ENCODE measurements at regions not wholly inside any gene's neighbourhood (a gene's known extent, or its start where the extent isn't known, plus 50 kb on each side); places are given as distances from the start of the nearest gene placed in this dataset.

DNA sequence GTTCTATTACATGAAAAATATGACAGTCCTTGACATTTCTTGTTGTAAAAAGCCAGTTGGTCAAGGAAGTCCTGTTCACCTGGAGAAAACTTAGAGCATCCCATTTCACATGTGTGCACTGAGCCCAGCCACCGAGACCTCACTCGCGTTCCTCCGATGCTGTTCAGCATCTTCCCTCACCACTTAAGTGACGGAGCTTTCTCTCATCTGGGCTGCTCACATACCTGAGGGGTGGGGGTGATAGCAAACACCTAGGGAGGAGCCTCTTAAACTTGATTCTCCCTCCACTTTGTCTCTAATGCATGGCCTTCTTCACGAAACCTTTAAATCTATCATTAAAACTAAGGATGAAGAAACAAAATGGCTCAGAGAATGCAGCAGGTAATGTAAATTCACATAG lies 950.2 kb downstream of the GATA3 start:
- H3K9me3 ChIP-seq: no peaks in the 10 kb centered on the region
- no peaks in the 10 kb centered on the region for H3K27me3 ChIP-seq (replicated peaks; ENCODE audit: insufficient read depth)
- intact Hi-C loops (cut with DNase I): no loop called here
- H3K4me1 ChIP-seq (replicated peaks): no peaks in the 10 kb centered on the region
- 90% methylated on average over 6 of the region's 6 CpGs for WGBS
- no peaks in the 10 kb centered on the region for H3K36me3 ChIP-seq
- H3K4me3 ChIP-seq: no peak overlapping the region
- H3K27ac ChIP-seq: no peak overlapping the region
- no peak for DNase-seq (ENCODE audit: low spot score)
- TF ChIP-seq POLR2A (IDR thresholded peaks at IDR 0.05): no peak
- TF ChIP-seq, protein P1, sequence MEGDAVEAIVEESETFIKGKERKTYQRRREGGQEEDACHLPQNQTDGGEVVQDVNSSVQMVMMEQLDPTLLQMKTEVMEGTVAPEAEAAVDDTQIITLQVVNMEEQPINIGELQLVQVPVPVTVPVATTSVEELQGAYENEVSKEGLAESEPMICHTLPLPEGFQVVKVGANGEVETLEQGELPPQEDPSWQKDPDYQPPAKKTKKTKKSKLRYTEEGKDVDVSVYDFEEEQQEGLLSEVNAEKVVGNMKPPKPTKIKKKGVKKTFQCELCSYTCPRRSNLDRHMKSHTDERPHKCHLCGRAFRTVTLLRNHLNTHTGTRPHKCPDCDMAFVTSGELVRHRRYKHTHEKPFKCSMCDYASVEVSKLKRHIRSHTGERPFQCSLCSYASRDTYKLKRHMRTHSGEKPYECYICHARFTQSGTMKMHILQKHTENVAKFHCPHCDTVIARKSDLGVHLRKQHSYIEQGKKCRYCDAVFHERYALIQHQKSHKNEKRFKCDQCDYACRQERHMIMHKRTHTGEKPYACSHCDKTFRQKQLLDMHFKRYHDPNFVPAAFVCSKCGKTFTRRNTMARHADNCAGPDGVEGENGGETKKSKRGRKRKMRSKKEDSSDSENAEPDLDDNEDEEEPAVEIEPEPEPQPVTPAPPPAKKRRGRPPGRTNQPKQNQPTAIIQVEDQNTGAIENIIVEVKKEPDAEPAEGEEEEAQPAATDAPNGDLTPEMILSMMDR (IDR thresholded peaks at IDR 0.05): no peak
- TF ChIP-seq POLR2AphosphoS5 (IDR thresholded peaks at IDR 0.05): no peak

DNA sequence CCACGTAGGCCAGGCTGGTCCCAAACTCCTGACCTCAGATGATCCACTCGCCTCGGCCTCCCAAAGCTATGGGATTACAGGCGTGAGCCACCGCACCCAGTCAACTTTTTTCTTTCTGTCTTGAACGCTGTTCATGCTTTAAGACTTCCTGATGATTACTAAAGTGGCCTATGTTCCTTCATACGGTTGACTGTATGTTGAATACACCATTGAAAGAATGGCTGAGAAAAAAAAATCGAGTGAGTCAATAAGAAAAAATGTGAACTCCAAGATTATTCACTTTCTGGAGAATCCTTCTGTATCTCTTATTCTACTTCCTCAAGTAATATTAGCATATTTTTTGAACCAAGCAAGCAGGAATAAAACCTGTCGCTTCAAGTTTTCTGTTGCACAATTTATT lies 955.0 kb downstream of the GATA3 start:
- no peaks in the 10 kb centered on the region for H3K9me3 ChIP-seq
- WGBS: 93% methylated on average over 9 of the region's 9 CpGs
- no peaks in the 10 kb centered on the region for H3K27me3 ChIP-seq (replicated peaks; ENCODE audit: insufficient read depth)
- intact Hi-C loops (cut with DNase I): no loop called here
- TF ChIP-seq, protein P1 (IDR thresholded peaks at IDR 0.05): no peak
- TF ChIP-seq POLR2A (IDR thresholded peaks at IDR 0.05) (no peak), POLR2AphosphoS5 (IDR thresholded peaks at IDR 0.05) (no peak)
- DNase-seq (ENCODE audit: low spot score): no peak
- H3K36me3 ChIP-seq: no peaks in the 10 kb centered on the region
- no peaks in the 10 kb centered on the region for H3K4me1 ChIP-seq (replicated peaks)
- H3K4me3 ChIP-seq: no peak overlapping the region
- H3K27ac ChIP-seq: no peak overlapping the region

DNA sequence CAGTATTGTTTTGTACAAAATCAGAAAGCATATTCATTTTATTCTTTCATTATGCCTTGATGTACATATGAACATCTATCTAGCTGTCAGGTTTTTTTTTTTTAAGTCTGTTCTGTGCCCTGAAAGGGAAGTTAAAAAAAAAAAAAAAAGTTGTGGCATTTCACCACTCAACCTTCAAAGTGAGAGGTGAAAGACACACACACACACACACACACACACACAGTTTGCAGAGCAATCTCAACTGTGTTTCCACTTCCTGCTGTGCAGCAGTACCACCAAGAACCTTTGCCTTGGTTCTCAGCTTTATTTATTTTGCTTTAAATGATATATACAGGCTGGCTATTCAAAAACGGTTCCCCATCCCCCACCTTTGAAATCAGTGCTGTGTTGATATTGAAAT lies 955.6 kb downstream of the GATA3 start:
- Histone ChIP-seq H3K36me3 (no peaks in the 10 kb centered on the region), H3K27ac (no peak overlapping the region), H3K9me3 (no peaks in the 10 kb centered on the region), H3K4me1 (replicated peaks) (no peaks in the 10 kb centered on the region), H3K27me3 (replicated peaks; ENCODE audit: insufficient read depth) (no peaks in the 10 kb centered on the region), H3K4me3 (no peak overlapping the region)
- intact Hi-C loops (cut with DNase I): no loop called here
- 37% methylated on average over 1 of the region's 1 CpG for WGBS
- TF ChIP-seq POLR2A (IDR thresholded peaks at IDR 0.05) (no peak), POLR2AphosphoS5 (IDR thresholded peaks at IDR 0.05) (no peak)
- TF ChIP-seq, protein P1 (IDR thresholded peaks at IDR 0.05): no peak
- no peak for DNase-seq (ENCODE audit: low spot score)

DNA sequence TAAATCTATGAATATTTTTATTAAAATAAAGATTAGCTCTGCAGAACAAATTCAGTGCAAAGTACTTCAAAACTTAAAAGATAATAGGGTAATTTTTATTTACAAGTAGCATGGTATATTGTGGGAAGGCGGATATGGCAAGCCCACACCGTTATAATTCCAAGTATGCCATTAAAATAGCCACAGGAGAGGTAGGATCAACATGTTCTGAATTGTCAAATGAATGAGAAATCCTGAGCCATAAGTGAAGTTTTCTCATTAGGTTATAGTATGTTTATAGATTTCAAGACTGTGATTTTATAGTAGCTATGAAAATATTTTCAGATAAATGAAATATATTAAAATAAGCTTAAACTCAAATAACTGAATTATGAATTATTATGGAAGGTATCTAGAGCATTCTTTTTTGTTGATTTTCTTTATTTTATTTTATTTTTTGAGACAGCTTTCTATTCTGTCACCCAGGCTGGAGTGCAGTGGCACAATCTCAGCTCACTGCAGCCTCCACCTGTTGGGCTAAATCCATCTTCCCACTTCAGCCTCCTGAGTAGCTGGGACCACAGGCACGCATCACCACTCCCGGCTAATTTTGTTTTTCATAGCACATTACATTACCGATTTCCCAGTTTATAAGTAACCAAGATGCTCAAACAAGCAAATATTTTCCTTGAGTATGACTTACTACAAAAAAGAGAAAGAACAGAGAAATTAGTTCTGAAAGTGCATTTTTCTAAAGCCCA lies 956.6 kb downstream of the GATA3 start:
- WGBS: 73% methylated on average over 5 of the region's 5 CpGs
- Histone ChIP-seq H3K27ac (no peak overlapping the region), H3K4me3 (no peak overlapping the region), H3K4me1 (replicated peaks) (no peaks in the 10 kb centered on the region), H3K36me3 (no peaks in the 10 kb centered on the region), H3K27me3 (replicated peaks; ENCODE audit: insufficient read depth) (no peaks in the 10 kb centered on the region), H3K9me3 (no peaks in the 10 kb centered on the region)
- TF ChIP-seq POLR2A (IDR thresholded peaks at IDR 0.05) (no peak), POLR2AphosphoS5 (IDR thresholded peaks at IDR 0.05) (no peak)
- TF ChIP-seq, protein P1 (IDR thresholded peaks at IDR 0.05): no peak
- DNase-seq (ENCODE audit: low spot score): no peak
- intact Hi-C loops (cut with DNase I): no loop called here

DNA sequence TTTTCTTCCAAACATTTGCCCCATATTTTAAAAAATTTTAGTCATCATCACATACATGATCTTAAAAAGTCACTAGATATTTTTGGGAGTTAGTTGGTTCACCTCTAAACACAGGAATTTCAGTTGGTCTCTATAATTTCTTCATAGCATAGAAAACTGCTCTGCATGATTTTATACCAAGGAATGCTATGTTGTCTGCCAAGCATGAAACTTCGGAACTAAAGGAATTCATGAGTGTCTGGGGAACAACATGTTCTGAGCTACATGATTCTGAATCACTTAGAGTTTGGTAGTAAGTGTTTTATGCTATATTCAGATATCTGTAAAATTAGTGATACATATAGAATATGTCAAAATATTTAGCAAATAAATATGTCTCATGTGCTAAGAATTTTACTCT lies 957.8 kb downstream of the GATA3 start:
- Histone ChIP-seq H3K9me3 (no peaks in the 10 kb centered on the region), H3K27me3 (replicated peaks; ENCODE audit: insufficient read depth) (no peaks in the 10 kb centered on the region), H3K36me3 (no peaks in the 10 kb centered on the region), H3K4me1 (replicated peaks) (no peaks in the 10 kb centered on the region), H3K27ac (no peak overlapping the region), H3K4me3 (no peak overlapping the region)
- intact Hi-C loops (cut with DNase I): no loop called here
- WGBS: 33% methylated on average over 1 of the region's 1 CpG
- TF ChIP-seq POLR2AphosphoS5 (IDR thresholded peaks at IDR 0.05): no peak
- TF ChIP-seq, protein P1 (IDR thresholded peaks at IDR 0.05): no peak
- TF ChIP-seq POLR2A (IDR thresholded peaks at IDR 0.05): no peak
- no peak for DNase-seq (ENCODE audit: low spot score)
